Peyer's patch (tissue), 4 donors: ENCODE measurements at regions not wholly inside any gene's neighbourhood (a gene's known extent, or its start where the extent isn't known, plus 50 kb on each side); places are given as distances from the start of the nearest gene placed in this dataset.

ENCODE experiments used
- DNase-seq, 3 donors: peaks; one replicate each; pipeline ENCODE4 v3.0.0-alpha.2; 2017 to 2019
- H3K27ac ChIP-seq, 4 donors: fragments of 200-600 bp; sonication (generic); one replicate each; pipeline ENCODE4 v1.5.1; 2016 to 2019
- H3K27me3 ChIP-seq, 2 donors: fragments of 200-600 bp; sonication (generic); one replicate each; pipeline ENCODE4 v1.5.1; 2019
- H3K36me3 ChIP-seq, 3 donors: fragments of 200-600 bp; sonication (generic); one replicate each; pipeline ENCODE4 v1.5.1; 2016 to 2019
- H3K4me1 ChIP-seq, 4 donors: fragments of 200-600 bp; sonication (generic); one replicate each; pipeline ENCODE4 v1.5.1; 2016 to 2019
- H3K4me3 ChIP-seq, 4 donors: fragments of 200-600 bp; sonication (generic); 1 replicate in 3 of 4; 2 replicates in 1 of 4; pipeline ENCODE4 v1.5.1; 2016 to 2019; ENCODE audit warnings: mild to moderate bottlenecking in 1 of 4
- H3K9me3 ChIP-seq, 4 donors: fragments of 200-600 bp; sonication (generic); one replicate each; pipeline ENCODE4 v1.5.1; 2016 to 2019; ENCODE audit warnings: mild to moderate bottlenecking in 1 of 4
- POLR2A ChIP-seq, 2 donors: fragments of 450-650 bp; IDR thresholded peaks; one replicate each; pipeline ENCODE4 v1.5.1; 2017; ENCODE audit warnings: antibody characterized with exemption in 2 of 2, mild to moderate bottlenecking in 2 of 2, moderate library complexity in 2 of 2
- TF ChIP-seq, protein P1 (sequence below), 6 experiments: fragments of 450-650 bp in 4 of 6; fragments of 200-600 bp in 2 of 6; sonication (generic) in 1 of 6; IDR thresholded peaks; one replicate each; pipeline ENCODE4 v1.5.1; 2017 to 2019; ENCODE audit warnings: antibody characterized with exemption in 6 of 6, mild to moderate bottlenecking in 3 of 6, moderate library complexity in 1 of 6

DNA sequence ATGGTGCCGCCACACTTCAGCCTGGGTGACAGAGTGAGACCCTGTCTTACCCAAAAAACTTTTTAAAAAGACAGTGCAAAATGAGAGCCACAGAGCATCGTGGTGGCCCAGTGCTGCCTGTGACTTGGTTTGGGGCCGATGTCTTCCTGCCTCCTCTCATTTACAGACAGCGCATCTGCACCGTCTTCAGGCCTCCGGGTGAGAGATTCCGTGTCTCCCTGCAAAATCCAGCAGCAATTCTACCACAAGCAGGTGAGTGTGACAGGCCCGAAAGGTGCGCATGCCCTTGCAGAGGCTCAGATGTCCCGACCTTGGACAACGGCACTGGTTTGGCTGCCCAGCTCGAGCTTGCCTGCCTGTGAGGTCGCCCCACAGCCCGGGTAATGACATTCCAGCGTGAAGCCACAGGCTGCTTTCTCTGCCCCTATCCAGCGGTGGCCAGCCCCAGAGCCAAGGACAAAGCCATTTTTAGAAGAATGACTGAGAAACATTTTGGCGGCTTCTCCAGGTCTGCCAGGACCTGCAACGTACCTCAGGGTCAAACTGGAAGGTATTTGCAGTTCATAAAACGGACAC is 70.3 kb upstream of the RFLNA start:
- no peaks in the 10 kb centered on the region for H3K9me3 ChIP-seq
- H3K27ac ChIP-seq, result no peak overlapping the region
- no peak overlapping the region for H3K4me3 ChIP-seq
- H3K27me3 ChIP-seq, result no peaks in the 10 kb centered on the region
- H3K36me3 ChIP-seq, result no peaks in the 10 kb centered on the region
- no peak for DNase-seq
- TF ChIP-seq, protein P1, sequence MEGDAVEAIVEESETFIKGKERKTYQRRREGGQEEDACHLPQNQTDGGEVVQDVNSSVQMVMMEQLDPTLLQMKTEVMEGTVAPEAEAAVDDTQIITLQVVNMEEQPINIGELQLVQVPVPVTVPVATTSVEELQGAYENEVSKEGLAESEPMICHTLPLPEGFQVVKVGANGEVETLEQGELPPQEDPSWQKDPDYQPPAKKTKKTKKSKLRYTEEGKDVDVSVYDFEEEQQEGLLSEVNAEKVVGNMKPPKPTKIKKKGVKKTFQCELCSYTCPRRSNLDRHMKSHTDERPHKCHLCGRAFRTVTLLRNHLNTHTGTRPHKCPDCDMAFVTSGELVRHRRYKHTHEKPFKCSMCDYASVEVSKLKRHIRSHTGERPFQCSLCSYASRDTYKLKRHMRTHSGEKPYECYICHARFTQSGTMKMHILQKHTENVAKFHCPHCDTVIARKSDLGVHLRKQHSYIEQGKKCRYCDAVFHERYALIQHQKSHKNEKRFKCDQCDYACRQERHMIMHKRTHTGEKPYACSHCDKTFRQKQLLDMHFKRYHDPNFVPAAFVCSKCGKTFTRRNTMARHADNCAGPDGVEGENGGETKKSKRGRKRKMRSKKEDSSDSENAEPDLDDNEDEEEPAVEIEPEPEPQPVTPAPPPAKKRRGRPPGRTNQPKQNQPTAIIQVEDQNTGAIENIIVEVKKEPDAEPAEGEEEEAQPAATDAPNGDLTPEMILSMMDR (IDR thresholded peaks at IDR 0.05), result no peak
- no peak for TF ChIP-seq POLR2A (IDR thresholded peaks at IDR 0.05)
- no peaks in the 10 kb centered on the region for H3K4me1 ChIP-seq

DNA sequence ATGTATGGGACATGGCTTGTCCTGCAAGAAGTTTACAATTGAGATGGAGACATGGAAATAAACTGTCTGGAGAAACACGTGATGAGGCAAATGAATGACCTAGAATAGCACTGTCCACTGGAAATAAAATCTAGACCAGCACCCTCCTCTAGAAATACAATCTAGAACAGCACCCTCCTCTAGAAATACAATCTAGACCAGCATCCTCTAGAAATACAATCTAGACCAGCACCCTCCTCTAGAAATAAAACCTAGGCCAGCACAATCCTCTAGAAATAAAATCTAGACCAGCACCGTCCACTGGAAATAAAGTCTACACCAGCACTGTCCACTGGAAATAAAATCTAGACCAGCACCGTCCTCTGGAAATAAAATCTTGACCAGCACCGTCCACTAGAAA is 69.2 kb upstream of the RFLNA start:
- TF ChIP-seq, protein P1 (IDR thresholded peaks at IDR 0.05), result no peak
- TF ChIP-seq POLR2A (IDR thresholded peaks at IDR 0.05), result no peak
- no peak for DNase-seq

DNA sequence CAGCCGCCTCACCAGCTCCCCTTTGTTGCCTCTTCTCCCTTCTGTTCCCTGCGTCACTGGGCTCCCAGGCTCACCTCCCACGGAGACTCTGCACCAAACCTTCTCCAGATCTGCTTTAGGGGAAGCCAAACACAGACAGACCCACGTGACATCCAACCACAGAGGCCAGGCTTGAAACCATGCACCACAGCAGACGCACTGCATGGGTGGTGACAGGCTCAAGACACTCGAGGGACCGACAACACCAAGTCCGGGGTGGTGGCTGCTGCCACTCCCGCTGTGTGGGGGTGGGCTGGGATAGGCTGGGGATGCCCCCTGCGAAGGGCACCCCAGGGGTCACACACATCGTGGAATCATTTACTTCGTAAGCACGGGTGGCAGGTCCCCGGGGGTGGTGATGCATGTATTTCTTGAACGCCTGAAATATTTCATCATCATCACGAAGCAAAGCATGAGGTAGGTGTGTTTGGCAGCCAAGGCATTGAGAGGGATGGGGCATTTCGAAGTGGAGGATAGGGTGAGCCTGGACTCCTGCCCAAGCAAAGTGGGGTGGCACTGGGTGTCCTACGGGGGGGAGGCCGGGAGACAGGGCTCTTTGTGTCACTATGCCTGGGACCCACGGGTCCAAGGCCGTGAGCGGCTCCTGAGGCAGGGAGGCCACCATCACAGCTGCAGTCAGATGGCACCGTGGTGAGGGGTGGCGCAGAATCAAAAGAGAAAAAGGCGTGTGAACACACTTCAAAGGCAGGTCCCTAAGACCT is 66.8 kb upstream of the RFLNA start:
- no peaks in the 10 kb centered on the region for H3K9me3 ChIP-seq
- DNase-seq, result no peak
- TF ChIP-seq, protein P1 (IDR thresholded peaks at IDR 0.05), result no peak
- TF ChIP-seq POLR2A (IDR thresholded peaks at IDR 0.05), result no peak
- no peak overlapping the region for H3K4me3 ChIP-seq
- H3K27me3 ChIP-seq, result no peaks in the 10 kb centered on the region
- peaks cover 0 to 7% (median 3%) of the 10 kb centered on the region in 4 donors for H3K4me1 ChIP-seq
- H3K36me3 ChIP-seq, result no peaks in the 10 kb centered on the region
- H3K27ac ChIP-seq, result no peak overlapping the region

More for the DNA sequence above, 69.2 kb upstream of the RFLNA start:
- Histone ChIP-seq H3K36me3 (no peaks in the 10 kb centered on the region), H3K4me1 (no peaks in the 10 kb centered on the region), H3K27ac (no peak overlapping the region), H3K27me3 (no peaks in the 10 kb centered on the region), H3K4me3 (no peak overlapping the region), H3K9me3 (no peaks in the 10 kb centered on the region)

DNA sequence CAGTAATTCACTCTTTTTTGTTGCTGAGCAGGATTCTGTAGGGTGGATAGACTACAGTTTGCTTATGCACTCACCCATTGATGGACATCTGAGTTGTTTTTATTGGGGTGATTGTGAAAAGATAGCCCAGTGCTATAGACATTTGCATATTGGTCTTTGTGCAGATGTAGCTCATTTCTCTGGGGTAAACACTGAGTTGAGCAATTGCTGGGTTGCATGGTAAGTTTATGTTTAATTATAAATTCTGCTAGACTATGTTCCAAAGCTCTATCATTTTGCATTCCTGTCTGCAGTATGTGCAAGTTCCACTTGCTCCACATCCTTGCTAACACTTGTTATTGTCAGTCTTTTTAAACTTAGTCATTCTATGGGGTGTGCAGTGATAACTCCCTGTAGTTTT is 65.4 kb upstream of the RFLNA start:
- Histone ChIP-seq H3K4me1 (peaks cover 0 to 7% (median 3%) of the 10 kb centered on the region in 4 donors), H3K9me3 (no peaks in the 10 kb centered on the region), H3K4me3 (no peak overlapping the region), H3K27ac (no peak overlapping the region), H3K36me3 (no peaks in the 10 kb centered on the region), H3K27me3 (no peaks in the 10 kb centered on the region)
- TF ChIP-seq, protein P1 (IDR thresholded peaks at IDR 0.05), result no peak
- DNase-seq, result no peak

DNA sequence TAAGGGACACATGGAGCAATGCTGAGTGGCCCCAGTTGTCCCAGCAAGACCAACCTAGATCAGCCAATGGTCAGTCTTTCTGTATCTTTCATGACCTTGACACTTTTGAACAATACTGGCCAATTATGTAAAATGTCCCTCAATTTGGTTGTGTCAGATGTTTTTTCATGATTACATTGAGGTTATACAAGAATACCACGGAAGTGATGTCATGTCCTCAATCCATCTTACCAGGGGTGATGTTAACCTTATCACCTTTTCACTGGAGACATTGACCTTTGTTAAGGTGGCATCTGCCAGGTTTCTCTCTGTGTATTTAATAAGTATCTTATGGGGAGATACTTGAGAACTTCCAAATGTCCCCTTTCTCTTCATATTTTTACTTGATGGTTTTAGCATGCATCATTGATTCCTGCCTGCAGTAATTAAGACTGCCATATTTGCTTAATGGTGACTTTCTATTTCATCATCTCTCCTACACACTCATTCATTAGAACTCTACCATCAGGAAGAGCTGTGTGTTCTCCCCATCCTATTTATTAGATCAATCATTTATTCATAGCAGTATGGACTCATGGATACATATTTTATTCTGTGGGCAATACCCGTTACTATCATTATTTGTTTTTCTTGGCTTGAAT is 64.7 kb upstream of the RFLNA start:
- Histone ChIP-seq H3K36me3 (no peaks in the 10 kb centered on the region), H3K4me1 (peaks cover 0 to 7% (median 3%) of the 10 kb centered on the region in 4 donors), H3K27ac (no peak overlapping the region), H3K4me3 (no peak overlapping the region), H3K9me3 (no peaks in the 10 kb centered on the region), H3K27me3 (no peaks in the 10 kb centered on the region)
- DNase-seq, result no peak
- TF ChIP-seq, protein P1 (IDR thresholded peaks at IDR 0.05), result no peak
- no peak for TF ChIP-seq POLR2A (IDR thresholded peaks at IDR 0.05)
